HepG2 (cell line): ENCODE measurements at regions not wholly inside any gene's neighbourhood (a gene's known extent, or its start where the extent isn't known, plus 50 kb on each side); places are given as distances from the start of the nearest gene placed in this dataset.

Experiments used
- ATAC-seq: fragments of 200-7000 bp; cut with Tn5 transposase; 3 replicates; pipeline ENCODE4 v1.9.1; 2020; ENCODE audit warnings: mild to moderate bottlenecking, moderate library complexity
- BruUV-seq: library from RNA; stranded (reverse); fragments of 400-500 nt; replicated peaks from 2 replicates; lab custom pipeline; 2021; lab: Mats Ljungman, UMichigan
- CTCF ChIA-PET: fragments of 300-600 bp; formaldehyde crosslinking; extraction: SDS; loops from one replicate; lab custom pipeline; 2021; ENCODE audit warnings: low total read pairs, inconsistent platforms, low intra/inter-chr PET ratio; lab: Yijun Ruan, JAX
- POLR2A ChIA-PET: fragments of 350-600 bp; sonication (Branson Sonifier 250); formaldehyde crosslinking; loops from one replicate; lab custom pipeline; 2020; ENCODE audit warnings: antibody characterized with exemption, inconsistent platforms; lab: Yijun Ruan, JAX
- DNase-seq: peaks from one replicate; pipeline ENCODE4 v3.0.0-alpha.2; 2015; ENCODE audit warnings: low spot score
- FAIRE-seq: peaks from 3 replicates; lab custom pipeline; 2011; peaks lifted over from hg19 to GRCh38; lab: Jason Lieb, UNC
- H2AFZ ChIP-seq: one replicate; pipeline ENCODE4 v1.6.1; 2011; ENCODE audit warnings: low read length, inconsistent platforms
- H3K27ac ChIP-seq: fragments of 300-600 bp; 3 replicates; pipeline ENCODE4 v1.8.0; 2011; ENCODE audit warnings: mixed run types, mild to moderate bottlenecking, mixed read lengths, low read length, inconsistent platforms; ENCODE audit not compliant: insufficient read depth; ENCODE audit errors: extremely low read length
- H3K27me3 ChIP-seq, 2 experiments: fragments of 200-600 bp in 1 of 2; 2 replicates in 1 of 2; 3 replicates in 1 of 2; pipeline versions ENCODE4 v1.6.0 to v1.8.0; 2011; ENCODE audit warnings: low read length in 2 of 2, mild to moderate bottlenecking in 2 of 2, moderate library complexity in 2 of 2, inconsistent platforms in 1 of 2; ENCODE audit not compliant: insufficient read depth in 2 of 2, control insufficient read depth in 1 of 2
- H3K36me3 ChIP-seq, 2 experiments: fragments of 200-600 bp in 1 of 2; replicated peaks in 1 of 2; 2 replicates in 1 of 2; 3 replicates in 1 of 2; pipeline versions ENCODE4 v1.5.1 to v1.8.0; 2011; ENCODE audit warnings: low read length in 2 of 2, inconsistent platforms in 1 of 2; ENCODE audit not compliant: insufficient read depth in 2 of 2, control insufficient read depth in 1 of 2
- H3K4me1 ChIP-seq: 2 replicates; pipeline ENCODE4 v1.5.1; 2012; ENCODE audit warnings: low read length, inconsistent platforms; ENCODE audit not compliant: insufficient read depth
- H3K4me2 ChIP-seq: 2 replicates; pipeline ENCODE4 v1.6.0; 2011; ENCODE audit warnings: low read depth, low read length, inconsistent platforms
- H3K4me3 ChIP-seq, 3 experiments: fragments of 200-600 bp in 1 of 3; sonication (generic), shearing (Covaris generic) in 1 of 3; replicated peaks in 1 of 3; 2 replicates each; pipeline ENCODE4 v1.5.1; 2011 to 2016; ENCODE audit warnings: low read length in 3 of 3, inconsistent platforms in 2 of 3, low read depth in 2 of 3, mild to moderate bottlenecking in 2 of 3, control low read depth in 1 of 3, mixed read lengths in 1 of 3; ENCODE audit not compliant: insufficient read depth in 1 of 3
- H3K79me2 ChIP-seq: one replicate; pipeline ENCODE4 v1.6.1; 2011; ENCODE audit warnings: low read length, inconsistent platforms; ENCODE audit not compliant: insufficient read depth
- H3K9ac ChIP-seq: 2 replicates; pipeline ENCODE4 v1.6.0; 2011; ENCODE audit warnings: mild to moderate bottlenecking, low read depth, low read length, inconsistent platforms; ENCODE audit not compliant: insufficient read depth
- H3K9me3 ChIP-seq: 2 replicates; pipeline ENCODE4 v1.5.1; 2012; ENCODE audit warnings: mild to moderate bottlenecking, low read length
- H4K20me1 ChIP-seq: 2 replicates; pipeline ENCODE4 v1.6.0; 2011; ENCODE audit warnings: inconsistent platforms, mild to moderate bottlenecking, low read length, moderate library complexity; ENCODE audit not compliant: insufficient read depth
- AGO2 ChIP-seq: fragments of 200-400 bp; formaldehyde crosslinking; optimal IDR thresholded peaks from 2 replicates; pipeline ENCODE3; 2017; ENCODE audit warnings: mild to moderate bottlenecking, low read depth, low read length, moderate library complexity
- ARNT2 ChIP-seq: sonication (generic); formaldehyde crosslinking; IDR thresholded peaks from 2 replicates; pipeline ENCODE4 v1.8.0; 2022; ENCODE audit warnings: mild to moderate bottlenecking, low read depth, missing genetic modification reagents, moderate library complexity
- ASH2L ChIP-seq: fragments of 300-600, 200-600 bp; sonication (generic); IDR thresholded peaks from 2 replicates; pipeline ENCODE4 v1.7.0; 2017; ENCODE audit warnings: low read depth, mild to moderate bottlenecking, moderate library complexity, mixed read lengths, low read length; ENCODE audit not compliant: insufficient read length
- POGK ChIP-seq: sonication (generic); formaldehyde crosslinking; conservative IDR thresholded peaks from 2 replicates; pipeline ENCODE4 v1.8.0; 2022; ENCODE audit warnings: mild to moderate bottlenecking, moderate library complexity, missing genetic modification reagents
- RARG ChIP-seq: sonication (generic); formaldehyde crosslinking; IDR thresholded peaks from 2 replicates; pipeline ENCODE4 v1.4.0; 2020; ENCODE audit warnings: low read depth, mild to moderate bottlenecking, missing genetic modification reagents
- SSRP1 ChIP-seq: IDR thresholded peaks from 2 replicates; pipeline ENCODE4 v1.6.1; 2016; ENCODE audit warnings: control low read depth
- STAT6 ChIP-seq: sonication (generic); formaldehyde crosslinking; IDR thresholded peaks from 2 replicates; pipeline ENCODE4 v1.4.0; 2020; ENCODE audit warnings: missing genetic modification reagents, mild to moderate bottlenecking, borderline replicate concordance
- TGIF2 ChIP-seq: IDR thresholded peaks from 2 replicates; pipeline ENCODE4 v1.6.1; 2016; ENCODE audit warnings: control low read depth, missing compliant biosample characterization
- ZNF281 ChIP-seq: sonication (generic); formaldehyde crosslinking; IDR thresholded peaks from 2 replicates; pipeline ENCODE4 v1.4.0; 2020; ENCODE audit warnings: missing genetic modification reagents, borderline replicate concordance
- ZNF383 ChIP-seq: sonication (generic); formaldehyde crosslinking; IDR thresholded peaks from 2 replicates; pipeline ENCODE4 v1.4.0; 2020; ENCODE audit warnings: missing genetic modification reagents, mild to moderate bottlenecking, borderline replicate concordance
- ZNF558 ChIP-seq: sonication (generic); formaldehyde crosslinking; IDR thresholded peaks from 2 replicates; pipeline ENCODE4 v1.9.0; 2022; ENCODE audit warnings: mild to moderate bottlenecking, missing genetic modification reagents, borderline replicate concordance
- ZNF747 ChIP-seq: sonication (generic); formaldehyde crosslinking; IDR thresholded peaks from 2 replicates; pipeline ENCODE4 v1.8.1; 2023; ENCODE audit warnings: missing genetic modification reagents, mild to moderate bottlenecking, borderline replicate concordance
- ZNF766 ChIP-seq: sonication (generic); formaldehyde crosslinking; IDR thresholded peaks from 2 replicates; pipeline ENCODE4 v1.5.0; 2020; ENCODE audit warnings: missing genetic modification reagents, borderline replicate concordance
- ZXDC ChIP-seq: sonication (generic); formaldehyde crosslinking; IDR thresholded peaks from 2 replicates; pipeline ENCODE4 v1.5.0; 2020; ENCODE audit warnings: mild to moderate bottlenecking, missing genetic modification reagents
- in situ Hi-C: cut with HindIII; loops from 2 replicates; pipeline ENCODE4 v1.10.0; 2017; ENCODE audit warnings: low pct_unique_long_range_greater_than_20kb; ENCODE audit not compliant: extremely low pct_ligation_motif_present
- intact Hi-C: fragments of 100-400 bp; cut with micrococcal nuclease; formaldehyde crosslinking; loops from one replicate; pipeline ENCODE4 v1.10.0; 2022; ENCODE audit not compliant: unreplicated experiment

- CTCF ChIA-PET = no interaction called here
- Histone ChIP-seq H3K4me3 (no peak overlapping the region), H3K4me2 (no peak overlapping the region), H3K27me3 (no peaks in the 10 kb centered on the region), H3K9ac (no peak overlapping the region), H4K20me1 (no peaks in the 10 kb centered on the region), H2AFZ (no peak overlapping the region), H3K9me3 (no peaks in the 10 kb centered on the region), H3K36me3 (no peaks in the 10 kb centered on the region), H3K27ac (no peak overlapping the region), H3K4me1 (no peaks in the 10 kb centered on the region), H3K79me2 (no peaks in the 10 kb centered on the region)
- DNase-seq (no peak), FAIRE-seq (no peak), ATAC-seq (no peak)
- intact Hi-C loops = no loop called here
- in situ Hi-C loops = no loop called here
- BruUV-seq = no TSS peak
- POLR2A ChIA-PET = no interaction called here
- TF ChIP-seq ARNT2 (CRISPR knock-in tag) = no peak
- no peak for TF ChIP-seq TGIF2
- TF ChIP-seq RARG = no peak
- TF ChIP-seq ASH2L = no peak
- no peak for TF ChIP-seq ZNF383 (CRISPR knock-in tag)
- no peak for TF ChIP-seq AGO2
- TF ChIP-seq ZNF281 = no peak
- no peak for TF ChIP-seq POGK (CRISPR knock-in tag)
- TF ChIP-seq ZXDC (CRISPR knock-in tag) = no peak
- TF ChIP-seq STAT6 (CRISPR knock-in tag) = no peak
- TF ChIP-seq ZNF766 = no peak
- no peak for TF ChIP-seq SSRP1 (CRISPR knock-in tag)
- no peak for TF ChIP-seq ZNF558 (CRISPR knock-in tag)
- TF ChIP-seq ZNF747 (CRISPR knock-in tag) = no peak
Measured at GRCh38 chr7:96579119-96579518, 130.5 kb downstream of the SEM1 start.
